ENCODE measurements at regions not wholly inside any gene's neighbourhood (a gene's known extent, or its start where the extent isn't known, plus 50 kb on each side); places are given as distances from the start of the nearest gene placed in this dataset.
A peak's percentile ranks its signal among the peaks of the same experiment; 100 is the strongest.

DNA sequence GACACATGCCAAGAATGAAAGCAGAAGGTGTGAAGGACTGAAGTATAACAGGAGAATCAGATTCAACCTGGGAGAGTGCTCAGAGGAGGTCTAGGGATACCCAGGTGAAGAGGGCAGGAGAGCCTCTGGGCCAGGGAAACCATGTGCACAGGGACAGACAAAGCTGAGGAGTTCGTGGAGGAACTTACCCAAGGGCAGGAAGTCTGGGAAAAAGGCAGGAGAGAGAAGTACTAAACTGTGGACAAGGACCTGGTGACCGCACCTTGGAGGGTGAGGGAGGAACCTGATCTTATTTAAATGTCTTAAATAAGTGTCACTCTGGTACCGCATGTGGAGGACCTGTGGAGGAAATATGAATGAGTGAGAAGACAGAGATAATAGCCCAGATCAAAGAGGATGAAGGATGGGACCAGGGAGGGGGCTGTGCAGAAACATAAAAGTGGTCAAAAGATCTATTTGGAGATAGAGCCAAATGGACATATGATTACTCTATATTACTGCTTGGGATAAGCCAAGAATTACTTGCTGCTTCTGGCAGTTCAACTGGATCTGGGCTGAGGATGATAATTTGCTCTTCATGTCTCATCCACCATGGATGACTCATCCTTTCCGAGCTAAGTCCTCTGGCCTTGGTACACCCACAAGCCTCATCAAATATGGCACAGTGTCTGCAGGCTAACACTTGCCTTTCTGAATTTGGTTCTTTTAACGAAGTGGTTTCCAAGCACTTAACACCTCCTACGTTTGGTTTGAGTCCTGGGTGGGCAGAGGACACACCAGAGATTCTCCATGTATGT lies 116.9 kb upstream of the NMNAT3 start:
- intact Hi-C loops (cut with DNase I), result no loop called here
- DNase-seq, result no peak

DNA sequence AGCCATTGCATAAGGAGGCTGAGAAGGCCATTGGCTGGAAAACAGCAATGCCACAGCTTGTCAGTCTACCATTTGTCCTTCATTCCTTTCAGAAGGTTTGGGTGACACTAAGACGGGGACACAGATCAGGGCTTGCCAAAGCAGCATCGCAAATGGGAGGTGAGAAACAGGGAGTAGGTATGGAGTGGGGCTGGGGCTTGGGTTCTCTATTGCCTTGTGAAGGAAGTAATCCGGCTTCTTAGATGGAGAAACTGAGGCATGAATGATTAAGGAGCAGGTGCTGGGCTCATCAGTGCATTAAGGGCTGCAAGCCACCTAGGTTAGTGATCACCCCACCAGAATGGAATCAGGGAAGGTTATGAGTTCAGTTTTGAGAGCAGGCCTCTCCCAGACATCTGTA lies 115.6 kb upstream of the NMNAT3 start:
- DNase-seq, result no peak
- intact Hi-C loops (cut with DNase I), result no loop called here

DNA sequence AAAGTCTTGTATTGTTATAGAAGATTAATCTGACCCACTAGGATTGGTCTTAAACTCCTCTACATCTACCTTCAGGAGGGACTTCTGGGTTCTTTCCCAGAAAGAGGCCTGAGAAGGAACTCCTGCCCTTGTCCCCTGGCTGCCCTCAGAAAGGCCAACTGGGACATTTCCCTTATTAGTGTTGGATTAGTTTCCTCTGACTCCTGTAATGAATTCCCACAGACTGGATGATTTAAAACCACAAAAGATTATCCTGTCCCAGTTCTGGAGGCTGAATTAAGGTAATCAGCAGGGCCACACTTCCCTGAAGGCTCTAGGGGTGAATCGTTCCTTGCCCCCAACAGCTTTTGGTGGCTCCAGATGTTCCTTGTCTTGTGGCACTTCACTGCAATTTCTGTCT lies 102.8 kb upstream of the NMNAT3 start:
- no peak for DNase-seq
- intact Hi-C loops (cut with DNase I), result no loop called here

DNA sequence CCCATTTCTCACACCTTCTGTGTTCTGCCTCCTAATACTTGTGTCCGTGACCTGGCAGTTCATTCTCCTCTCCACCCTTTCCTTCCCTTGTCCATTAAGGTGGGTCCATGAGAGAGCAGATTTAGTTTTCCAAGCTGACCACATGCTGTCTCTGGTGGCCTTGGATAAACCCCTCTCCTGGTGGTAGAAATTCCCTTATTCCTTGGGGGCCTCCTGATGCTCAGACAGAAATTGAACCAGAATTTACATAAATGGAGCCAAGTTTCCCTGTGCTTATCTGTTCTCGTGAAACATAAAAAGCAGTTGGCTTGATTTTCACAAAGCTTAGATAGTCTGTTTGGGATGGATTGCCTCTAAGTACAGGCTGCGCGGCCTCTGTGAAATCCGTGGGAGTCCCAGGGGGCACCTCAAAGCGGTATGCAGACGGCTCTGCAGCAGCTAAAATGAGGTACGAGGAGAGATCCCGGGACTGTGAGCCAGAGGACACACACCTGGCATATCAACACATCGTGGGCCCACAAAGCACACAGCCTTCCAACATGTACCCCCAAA lies 101.0 kb upstream of the NMNAT3 start:
- intact Hi-C loops (cut with DNase I), result no loop called here
- DNase-seq, result no peak

DNA sequence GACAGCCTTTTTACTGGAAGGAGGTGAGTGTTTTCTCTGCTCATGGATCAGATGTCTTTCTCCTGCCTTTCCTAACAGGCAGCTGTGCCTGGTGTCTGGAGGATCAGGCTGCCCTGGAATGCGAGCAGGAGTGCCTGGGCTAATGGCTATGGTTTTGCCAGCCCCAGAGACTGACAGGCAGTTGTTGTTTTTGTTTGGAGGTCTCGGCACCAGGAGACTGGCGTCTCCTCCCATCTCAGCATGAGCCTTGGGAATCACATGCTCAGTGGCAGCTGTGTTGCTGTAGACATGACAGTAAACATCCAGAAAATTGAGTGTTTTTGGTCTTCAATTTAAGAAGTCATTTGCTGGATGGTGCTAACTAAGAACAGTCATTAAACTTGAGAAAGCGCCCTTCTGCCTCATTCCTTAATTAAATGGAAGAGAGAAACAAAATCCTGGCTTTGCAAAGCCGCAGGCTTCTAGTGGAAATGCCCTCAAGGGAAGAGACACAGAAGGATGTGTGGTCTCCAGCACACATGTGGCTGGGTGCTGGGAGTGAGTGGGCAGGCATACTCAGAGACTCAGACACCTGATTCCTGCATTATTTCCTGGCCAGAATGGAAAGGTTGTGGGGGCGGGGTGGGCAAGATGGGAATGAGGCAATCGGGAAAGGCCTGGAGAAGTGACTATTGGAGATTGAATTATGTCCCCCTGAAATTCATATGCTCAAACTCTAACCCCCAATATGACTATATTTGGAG lies 97.0 kb upstream of the NMNAT3 start:
- intact Hi-C loops (cut with DNase I), result no loop called here
- DNase-seq, result peak in 17 of 42 donors; percentile 1 to 48 (median 18)

DNA sequence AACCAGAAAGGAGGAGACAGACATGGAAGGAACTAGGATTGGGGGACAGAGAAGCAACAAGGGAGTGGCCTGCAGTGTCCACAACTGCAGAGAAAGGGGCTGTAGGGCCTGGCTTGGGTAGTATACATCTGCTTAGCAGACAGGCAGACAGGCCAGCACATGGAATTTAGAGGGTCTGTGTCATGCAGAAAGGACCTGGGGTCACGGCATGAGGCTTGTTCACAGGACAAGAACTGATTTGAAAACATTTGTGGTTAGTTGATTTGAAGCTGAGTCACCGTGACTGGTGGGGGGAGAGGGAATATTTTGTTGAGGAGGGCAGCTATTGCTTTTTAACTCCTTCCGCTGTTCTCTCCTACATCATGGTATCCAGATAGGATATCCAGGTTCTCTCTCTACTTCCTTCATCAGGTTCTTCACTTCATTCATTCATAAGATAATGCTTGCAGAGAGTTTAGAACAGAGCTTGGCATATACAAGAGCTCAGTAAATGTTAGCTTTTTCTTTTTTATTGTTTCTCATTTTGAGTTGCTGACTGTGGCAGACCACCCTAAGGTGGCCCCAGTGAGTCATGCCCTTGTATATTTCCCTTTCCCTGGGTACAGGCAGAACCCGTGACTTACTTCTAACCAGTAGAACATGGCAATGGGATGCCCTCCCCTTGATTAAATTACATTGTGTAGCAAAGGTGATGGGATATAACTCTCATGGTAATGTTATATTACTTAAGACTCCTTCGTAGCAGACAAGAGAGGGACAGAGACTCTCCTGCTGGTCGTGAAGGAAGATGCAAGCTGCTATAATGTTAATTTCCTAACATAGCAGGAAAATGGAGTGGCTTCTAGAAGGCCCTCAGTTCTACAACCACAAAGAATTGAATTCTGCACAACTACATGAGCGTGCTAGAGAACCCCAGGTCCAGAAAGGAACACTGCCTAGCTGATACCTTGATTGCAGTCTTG lies 95.0 kb upstream of the NMNAT3 start:
- DNase-seq, result no peak
- intact Hi-C loops (cut with DNase I), result no loop called here

DNA sequence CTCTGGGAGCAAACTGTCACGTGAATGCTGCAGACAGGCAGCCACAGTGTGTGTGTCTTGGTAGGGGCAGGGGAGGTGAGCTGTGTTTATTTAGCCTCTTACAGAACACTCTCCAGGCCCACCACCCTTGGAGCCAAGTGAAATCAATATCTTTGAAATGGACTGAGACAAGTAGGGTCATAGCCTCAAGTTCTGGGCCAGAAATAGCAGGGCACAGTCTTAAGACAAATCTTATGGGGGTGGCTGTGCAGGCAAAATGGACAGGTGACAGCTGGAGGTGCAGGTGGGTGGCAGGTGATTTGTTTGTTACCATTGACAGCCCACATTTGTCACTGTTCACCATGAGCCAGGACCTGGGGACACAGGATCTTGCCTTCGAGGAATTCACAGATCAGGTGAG lies 93.6 kb upstream of the NMNAT3 start:
- intact Hi-C loops (cut with DNase I), result no loop called here
- DNase-seq, result no peak

DNA sequence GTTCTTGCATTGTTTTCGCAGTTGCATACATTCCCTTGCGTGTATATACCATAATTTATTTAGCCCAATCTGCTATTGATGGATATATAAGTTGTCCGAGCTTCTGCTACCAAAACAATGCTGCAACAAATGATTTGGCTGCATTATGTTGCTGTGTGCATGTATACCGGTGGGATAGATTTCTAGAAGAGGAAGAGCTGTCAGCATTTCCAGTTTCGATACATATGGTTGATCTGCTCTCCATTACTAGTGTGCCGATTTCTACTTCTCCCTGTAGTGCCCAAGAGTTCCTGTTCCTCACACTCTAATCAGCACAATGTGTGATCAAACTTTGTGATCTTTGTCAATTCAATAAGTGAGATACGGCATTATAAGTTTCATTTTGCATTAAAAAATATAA lies 92.8 kb upstream of the NMNAT3 start:
- DNase-seq, result no peak

DNA sequence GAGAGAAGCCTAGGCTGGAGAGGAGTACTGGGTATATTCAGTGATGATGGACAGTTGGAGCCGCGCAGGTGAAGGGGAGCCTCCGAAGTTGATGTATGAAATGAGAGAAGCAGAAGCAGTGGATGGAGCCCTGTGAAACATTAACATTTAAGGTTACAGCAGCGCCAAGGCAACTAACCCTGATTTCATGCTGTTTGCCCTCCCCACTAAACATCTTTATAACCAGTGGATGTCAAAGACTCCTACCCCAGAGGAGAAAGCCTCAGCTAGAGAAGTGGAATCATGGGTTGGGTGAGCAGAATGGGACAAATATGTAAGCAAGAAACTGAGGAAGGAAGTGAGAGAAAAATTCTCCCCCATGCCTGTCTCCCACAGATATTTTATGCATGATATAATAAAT lies 92.0 kb upstream of the NMNAT3 start:
- intact Hi-C loops (cut with DNase I), result no loop called here
- no peak for DNase-seq

More for the DNA sequence above, 92.8 kb upstream of the NMNAT3 start:
- intact Hi-C loops (cut with DNase I), result no loop called here

DNA sequence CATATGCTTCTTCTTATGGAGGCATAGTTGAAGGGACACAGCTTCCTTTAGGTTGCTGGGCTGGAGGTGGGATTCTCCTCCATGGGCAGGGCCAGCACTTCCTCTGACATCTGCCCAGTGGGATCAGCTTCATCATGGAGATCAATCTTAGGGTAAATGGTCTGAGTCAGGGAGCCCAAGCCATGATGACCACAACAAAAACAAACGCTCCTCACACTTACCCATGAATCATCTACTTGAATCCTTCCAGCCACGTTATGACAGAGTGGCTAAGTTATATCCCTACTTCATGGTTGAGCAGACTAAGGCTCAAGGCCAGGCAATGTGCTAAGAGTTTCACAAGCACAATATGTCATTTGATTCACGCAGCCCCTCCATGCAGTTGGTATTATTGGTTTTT lies 87.2 kb upstream of the NMNAT3 start:
- intact Hi-C loops (cut with DNase I), result no loop called here

DNA sequence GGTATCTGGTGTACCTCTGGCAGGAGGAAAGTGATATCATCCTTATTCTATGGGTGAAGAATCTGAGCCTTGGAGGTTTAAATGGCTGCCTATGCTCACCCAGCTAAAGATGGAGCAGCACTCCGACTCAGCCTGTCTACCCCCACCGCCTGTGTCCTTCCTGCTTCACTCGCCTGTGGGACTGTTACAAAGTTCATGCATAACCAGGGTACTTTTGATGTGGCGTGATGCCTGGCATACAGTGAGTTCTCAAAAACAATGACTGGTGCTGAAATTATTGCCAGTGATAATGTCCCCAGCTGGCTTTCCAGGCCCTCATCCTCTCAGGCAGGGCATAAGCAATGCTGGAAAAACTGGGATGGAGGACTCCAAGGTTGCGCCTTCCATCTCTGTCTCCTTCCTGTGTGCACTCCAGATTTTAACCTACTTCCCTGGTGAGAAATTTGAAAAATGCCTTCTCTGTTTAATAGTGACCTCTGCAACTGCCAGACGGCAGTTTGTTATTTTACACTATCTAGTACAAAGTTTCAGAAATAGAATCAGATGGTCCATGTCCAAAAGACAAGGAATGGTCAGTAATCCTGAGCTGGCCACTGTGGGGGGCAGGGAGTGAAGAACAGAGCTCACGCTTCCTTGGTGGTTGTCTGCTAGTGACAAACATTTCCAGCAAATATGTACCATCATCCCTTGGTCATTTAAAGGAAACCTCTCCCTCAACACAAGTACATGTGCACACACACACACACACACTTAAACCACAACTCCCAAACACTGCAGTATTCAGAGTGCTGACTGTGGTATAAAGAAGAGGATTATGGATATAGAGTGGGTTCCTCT lies 86.5 kb upstream of the NMNAT3 start:
- DNase-seq, result no peak
- intact Hi-C loops (cut with DNase I), result no loop called here

More for the DNA sequence above, 87.2 kb upstream of the NMNAT3 start:
- no peak for DNase-seq

DNA sequence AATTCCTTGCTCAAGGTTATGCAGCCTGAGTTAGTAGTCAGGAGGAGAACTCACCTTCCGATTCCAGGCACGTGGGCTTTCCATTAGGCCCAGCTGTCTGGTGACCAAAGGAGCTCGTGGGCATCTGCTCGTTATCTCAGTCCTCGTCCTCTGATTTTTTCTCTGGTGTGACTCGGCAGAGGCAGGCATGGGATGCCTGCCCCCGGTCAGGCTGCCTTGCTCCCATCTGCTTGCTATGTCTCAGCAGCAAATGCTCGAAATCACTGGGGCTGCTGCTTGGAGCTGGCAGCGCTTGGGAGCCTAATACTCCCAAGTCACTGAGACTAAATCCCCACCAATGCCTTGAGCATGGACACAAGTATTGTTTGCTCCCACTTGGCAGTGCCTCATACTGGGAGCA lies 84.5 kb upstream of the NMNAT3 start:
- intact Hi-C loops (cut with DNase I), result no loop called here

DNA sequence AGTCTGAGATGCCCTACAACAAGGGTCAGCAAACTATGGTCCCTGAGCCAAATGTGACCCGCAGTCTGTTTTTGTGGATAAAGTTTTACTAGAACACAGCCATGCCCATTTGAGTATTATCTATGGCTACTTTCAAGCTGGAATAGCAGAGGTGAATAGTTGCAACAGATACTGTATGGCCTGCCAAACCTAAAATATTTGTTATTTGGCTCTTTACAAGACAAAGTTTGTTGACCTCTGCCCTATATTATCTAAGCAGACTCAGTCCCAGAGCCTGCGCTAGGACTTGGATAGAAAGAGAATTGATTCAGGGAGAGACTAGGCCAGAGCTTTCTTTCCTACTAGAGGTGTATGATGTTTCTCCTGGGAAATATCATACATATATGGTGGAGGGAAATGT lies 81.7 kb upstream of the NMNAT3 start:
- intact Hi-C loops (cut with DNase I), result no loop called here
- no peak for DNase-seq

More for the DNA sequence above, 84.5 kb upstream of the NMNAT3 start:
- DNase-seq, result no peak

DNA sequence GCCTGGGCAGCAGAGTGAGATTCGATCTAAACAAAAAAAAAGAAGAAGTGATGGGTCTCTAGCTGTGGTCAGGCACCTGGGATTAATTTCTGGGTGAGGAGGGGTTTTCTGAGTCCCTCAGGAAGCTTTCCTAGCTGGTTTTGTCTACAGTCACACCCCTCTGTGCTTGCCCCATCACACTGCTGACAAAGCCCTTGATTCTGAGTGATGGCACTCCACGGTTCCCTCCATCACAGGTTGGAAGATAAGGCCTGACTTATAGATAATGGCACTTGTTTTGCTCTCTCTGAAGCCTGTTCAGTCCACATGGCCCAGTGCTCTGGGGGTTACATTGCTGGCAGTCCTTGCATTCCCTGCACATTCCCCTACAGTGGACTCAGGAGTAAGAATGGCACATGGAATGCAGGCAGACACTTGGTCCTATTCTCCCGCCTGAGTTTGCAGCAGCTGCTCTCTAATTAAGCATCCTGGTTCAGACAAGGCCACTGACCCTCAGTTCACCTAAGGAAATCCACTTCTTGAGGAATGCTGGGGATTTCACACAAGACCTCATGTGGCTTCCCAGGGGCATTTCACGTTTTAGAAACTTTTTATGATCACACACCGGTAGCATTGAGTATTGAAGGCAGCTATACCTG lies 81.0 kb upstream of the NMNAT3 start:
- intact Hi-C loops (cut with DNase I), result no loop called here
- no peak for DNase-seq

DNA sequence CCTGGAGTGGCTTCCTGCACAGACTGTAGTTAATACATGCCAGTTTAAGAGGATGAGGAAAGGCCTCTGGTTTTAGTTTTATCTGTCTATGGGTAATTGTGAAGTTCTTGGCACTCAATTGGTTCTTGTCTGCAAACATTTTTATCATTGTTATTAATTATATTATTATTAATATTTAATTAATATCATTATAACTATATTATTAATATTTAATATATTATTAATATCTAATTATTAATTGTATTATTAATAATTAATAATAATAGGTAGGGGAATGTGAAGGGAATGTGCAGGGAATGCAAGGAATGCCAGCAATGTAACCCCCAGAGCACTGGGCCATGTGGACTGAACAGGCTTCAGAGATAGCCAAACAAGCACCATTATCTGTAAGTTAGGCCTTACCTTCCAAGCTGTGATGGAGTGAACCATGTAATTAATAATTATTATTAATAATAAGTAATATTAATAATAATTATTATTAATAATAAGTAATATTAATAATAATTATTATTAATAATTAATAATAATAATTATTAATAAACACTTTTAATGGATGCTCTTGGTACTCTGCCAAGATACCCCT lies 79.8 kb upstream of the NMNAT3 start:
- no peak for DNase-seq
- intact Hi-C loops (cut with DNase I), result no loop called here

DNA sequence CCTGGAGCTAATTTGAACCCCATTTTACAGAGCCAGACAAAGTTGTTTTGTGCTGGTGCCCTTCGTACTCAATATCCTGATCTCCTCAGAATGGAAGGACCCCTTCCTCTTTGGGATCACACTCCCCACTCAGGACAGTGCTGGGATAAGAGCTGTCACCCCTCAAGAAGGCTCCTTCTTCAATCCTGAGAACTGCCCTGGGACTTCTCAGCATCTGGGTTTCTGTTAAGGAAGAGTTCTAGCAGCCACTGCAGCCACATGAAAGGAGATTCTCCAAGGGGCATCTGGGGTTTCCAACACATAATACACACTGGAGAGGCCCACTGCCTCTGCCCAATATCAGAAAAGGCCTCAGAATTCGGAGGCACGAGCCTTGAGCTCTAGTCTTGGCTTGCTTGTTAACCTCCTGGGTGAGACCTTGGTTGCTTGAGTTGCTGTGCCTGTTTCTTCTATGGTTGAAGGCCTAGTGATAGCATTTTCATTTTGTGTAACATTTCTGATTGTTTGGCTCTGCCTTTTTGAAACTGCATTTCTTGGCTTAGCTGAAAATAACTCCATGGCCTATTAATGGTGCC lies 78.8 kb upstream of the NMNAT3 start:
- intact Hi-C loops (cut with DNase I), result no loop called here
- DNase-seq, result no peak

DNA sequence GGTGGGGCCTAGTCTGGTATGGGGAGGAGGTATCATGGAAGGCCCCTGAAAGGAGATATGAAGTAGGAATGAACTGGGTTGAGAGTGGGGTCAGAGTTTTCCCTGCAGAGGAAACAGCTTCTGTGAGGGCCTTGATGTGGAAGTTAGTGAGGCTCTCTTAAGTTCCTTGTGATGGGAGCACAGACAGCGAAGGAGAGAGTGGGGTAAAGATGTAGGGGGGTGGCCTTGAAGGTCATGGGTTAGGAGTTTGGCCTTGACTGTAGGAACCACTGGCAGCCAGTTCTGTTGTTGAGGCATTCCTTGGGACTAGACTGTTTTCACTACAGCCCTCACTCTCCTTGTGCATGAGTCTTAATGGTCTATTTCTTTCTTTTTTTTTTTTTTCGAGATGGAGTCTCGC lies 77.8 kb upstream of the NMNAT3 start:
- intact Hi-C loops (cut with DNase I), result no loop called here
- no peak for DNase-seq

All from head of caudate nucleus (tissue), 42 donors.